HEK293 (cell line): ENCODE measurements at regions not wholly inside any gene's neighbourhood (a gene's known extent, or its start where the extent isn't known, plus 50 kb on each side); places are given as distances from the start of the nearest gene placed in this dataset.

Source experiments
- CTCF ChIA-PET: fragments of 350-600 bp; formaldehyde crosslinking; extraction: SDS; loops from one replicate; lab custom pipeline; 2021; ENCODE audit warnings: antibody characterized with exemption; lab: Yijun Ruan, JAX
- POLR2A ChIA-PET: fragments of 300-600 bp; formaldehyde crosslinking; extraction: SDS; loops from one replicate; lab custom pipeline; 2020; ENCODE audit warnings: antibody characterized with exemption, inconsistent platforms; lab: Yijun Ruan, JAX
- H3K27ac ChIP-seq: fragments of 200-500 bp; sonication (Bioruptor generic); 2 replicates; pipeline ENCODE4 v1.5.1; 2014; ENCODE audit warnings: low read depth, low read length, control low read depth, inconsistent platforms; ENCODE audit errors: extremely low read depth
- H3K36me3 ChIP-seq, 2 experiments: fragments of 200-500 bp in 1 of 2; sonication (Bioruptor generic) in 1 of 2; 1 replicate in 1 of 2; 2 replicates in 1 of 2; pipeline ENCODE4 v1.5.1; 2014 to 2017; ENCODE audit warnings: inconsistent platforms in 2 of 2, low read length in 2 of 2; ENCODE audit not compliant: control insufficient read depth in 2 of 2, insufficient read depth in 1 of 2
- H3K4me1 ChIP-seq: fragments of 200-500 bp; sonication (Bioruptor generic); 2 replicates; pipeline ENCODE4 v1.5.1; 2014; ENCODE audit warnings: mild to moderate bottlenecking, low read length, inconsistent platforms; ENCODE audit not compliant: control insufficient read depth, insufficient read depth
- H3K4me3 ChIP-seq: 2 replicates; pipeline ENCODE4 v1.5.1; 2011; ENCODE audit warnings: low read depth, mild to moderate bottlenecking, control low read depth, low read length, moderate library complexity
- H3K9me3 ChIP-seq: fragments of 200-500 bp; sonication (Bioruptor generic); 2 replicates; pipeline ENCODE4 v1.5.1; 2014; ENCODE audit warnings: low read depth, low read length, inconsistent platforms; ENCODE audit not compliant: control insufficient read depth, insufficient read depth
- ATF2 ChIP-seq: fragments of 450-650 bp; formaldehyde crosslinking; IDR thresholded peaks from 2 replicates; pipeline ENCODE4 v1.5.1; 2016; ENCODE audit warnings: missing biosample characterization, missing genetic modification characterization, low read depth
- HOXD13 ChIP-seq: sonication (generic); formaldehyde crosslinking; IDR thresholded peaks from 2 replicates; pipeline ENCODE4 v1.8.0; 2022; ENCODE audit warnings: missing genetic modification reagents, borderline replicate concordance
- KLF10 ChIP-seq: fragments of 450-650 bp; IDR thresholded peaks from 2 replicates; pipeline ENCODE4 v1.5.1; 2018; ENCODE audit warnings: missing biosample characterization, mild to moderate bottlenecking, missing genetic modification characterization
- KLF16 ChIP-seq: fragments of 450-650 bp; formaldehyde crosslinking; IDR thresholded peaks from 2 replicates; pipeline ENCODE4 v1.5.1; 2017; ENCODE audit warnings: missing biosample characterization, missing genetic modification characterization
- REPIN1 ChIP-seq: fragments of 450-650 bp; formaldehyde crosslinking; IDR thresholded peaks from 2 replicates; pipeline ENCODE4 v1.5.1; 2017; ENCODE audit warnings: missing biosample characterization, missing genetic modification characterization, low read depth
- SP3 ChIP-seq: fragments of 450-650 bp; formaldehyde crosslinking; IDR thresholded peaks from 2 replicates; pipeline ENCODE4 v1.5.1; 2016; ENCODE audit warnings: missing biosample characterization, missing genetic modification characterization
- TRIM28 ChIP-seq: IDR thresholded peaks from 2 replicates; pipeline ENCODE4 v1.6.1; 2011; ENCODE audit warnings: low read length, control low read depth, borderline replicate concordance
- YY1 ChIP-seq: fragments of 450-650 bp; formaldehyde crosslinking; IDR thresholded peaks from 2 replicates; pipeline ENCODE4 v1.5.1; 2018; ENCODE audit warnings: missing biosample characterization, missing genetic modification characterization
- ZBTB1 ChIP-seq: fragments of 450-650 bp; formaldehyde crosslinking; IDR thresholded peaks from 2 replicates; pipeline ENCODE4 v1.5.1; 2016; ENCODE audit warnings: missing biosample characterization, missing genetic modification characterization
- ZFP69B ChIP-seq: fragments of 450-650 bp; formaldehyde crosslinking; IDR thresholded peaks from 2 replicates; pipeline ENCODE4 v1.5.1; 2016; ENCODE audit warnings: missing biosample characterization, missing genetic modification characterization
- ZNF10 ChIP-seq: fragments of 450-650 bp; formaldehyde crosslinking; IDR thresholded peaks from 2 replicates; pipeline ENCODE4 v1.5.1; 2017; ENCODE audit warnings: missing biosample characterization, missing genetic modification characterization
- ZNF114 ChIP-seq: fragments of 450-650 bp; formaldehyde crosslinking; IDR thresholded peaks from 2 replicates; pipeline ENCODE4 v1.5.0; 2017; ENCODE audit warnings: missing biosample characterization, missing genetic modification characterization
- ZNF155 ChIP-seq: fragments of 450-650 bp; formaldehyde crosslinking; IDR thresholded peaks from 2 replicates; pipeline ENCODE4 v1.5.1; 2016; ENCODE audit warnings: missing biosample characterization, missing genetic modification characterization
- ZNF169 ChIP-seq: fragments of 450-650 bp; formaldehyde crosslinking; IDR thresholded peaks from 2 replicates; pipeline ENCODE4 v1.5.1; 2016; ENCODE audit warnings: missing biosample characterization, missing genetic modification characterization
- ZNF366 ChIP-seq: fragments of 450-650 bp; formaldehyde crosslinking; conservative IDR thresholded peaks from 2 replicates; pipeline ENCODE4 v1.5.1; 2016; ENCODE audit warnings: missing biosample characterization, missing genetic modification characterization
- TF ChIP-seq, protein P1 (sequence below): IDR thresholded peaks from 2 replicates; pipeline ENCODE4 v1.6.1; 2011; ENCODE audit warnings: mild to moderate bottlenecking, low read depth, low read length, borderline replicate concordance
- TF ChIP-seq, protein P2 (sequence below): fragments of 450-650 bp; formaldehyde crosslinking; IDR thresholded peaks from 2 replicates; pipeline ENCODE4 v1.5.1; 2016; ENCODE audit warnings: missing biosample characterization, missing genetic modification characterization
- TF ChIP-seq, protein P3 (sequence below): fragments of 450-650 bp; formaldehyde crosslinking; IDR thresholded peaks from 2 replicates; pipeline ENCODE4 v1.5.1; 2017; ENCODE audit warnings: missing biosample characterization, missing genetic modification characterization

DNA sequence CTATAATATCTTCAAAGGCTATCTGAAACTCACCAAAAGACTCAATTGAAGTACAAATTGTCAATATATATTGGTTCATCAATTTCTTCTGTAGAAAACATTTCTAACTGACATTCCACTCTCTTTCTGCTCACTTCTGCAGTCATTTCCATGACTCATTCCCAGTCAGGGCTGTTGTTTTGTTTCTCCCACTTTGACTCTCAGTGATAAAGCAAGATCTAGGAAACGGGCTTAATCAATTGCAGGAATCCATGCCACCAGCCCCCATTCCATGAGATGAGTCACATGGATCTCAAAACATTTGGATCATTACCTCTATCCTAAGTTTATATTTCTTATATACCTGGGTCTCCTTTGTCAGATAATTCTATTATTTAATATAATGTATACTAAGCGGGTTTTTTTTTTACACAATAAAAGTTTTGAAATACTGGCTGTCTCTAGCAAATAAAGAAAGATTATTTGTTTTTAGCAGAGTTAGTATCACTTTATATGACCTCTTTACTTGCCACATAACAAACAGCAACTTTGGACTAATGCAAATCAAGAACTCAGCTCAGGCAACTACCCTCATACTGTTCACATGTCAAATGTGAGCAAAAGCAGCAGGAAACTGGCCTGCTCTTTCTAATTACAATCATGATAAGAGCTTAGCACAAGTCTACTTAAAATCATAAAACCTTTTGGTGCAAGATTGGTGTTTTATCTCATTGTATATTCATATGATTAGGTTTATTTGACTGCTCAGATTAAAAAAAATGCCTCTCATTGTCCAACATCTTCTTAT lies 251.1 kb upstream of the PIK3C3 start:
- no peak overlapping the region for H3K27ac ChIP-seq
- no peaks in the 10 kb centered on the region for H3K9me3 ChIP-seq
- CTCF ChIA-PET, result no interaction called here
- no peak for TF ChIP-seq REPIN1 (tag by site-specific recombination)
- TF ChIP-seq ZNF10 (tag by site-specific recombination), result no peak
- TF ChIP-seq ZNF169 (tag by site-specific recombination), result no peak
- TF ChIP-seq ZNF155 (tag by site-specific recombination), result no peak
- TF ChIP-seq HOXD13 (CRISPR knock-in tag), result no peak
- no peak for TF ChIP-seq KLF16 (tag by site-specific recombination)
- no peak for TF ChIP-seq ATF2 (tag by site-specific recombination)
- TF ChIP-seq, protein P1, sequence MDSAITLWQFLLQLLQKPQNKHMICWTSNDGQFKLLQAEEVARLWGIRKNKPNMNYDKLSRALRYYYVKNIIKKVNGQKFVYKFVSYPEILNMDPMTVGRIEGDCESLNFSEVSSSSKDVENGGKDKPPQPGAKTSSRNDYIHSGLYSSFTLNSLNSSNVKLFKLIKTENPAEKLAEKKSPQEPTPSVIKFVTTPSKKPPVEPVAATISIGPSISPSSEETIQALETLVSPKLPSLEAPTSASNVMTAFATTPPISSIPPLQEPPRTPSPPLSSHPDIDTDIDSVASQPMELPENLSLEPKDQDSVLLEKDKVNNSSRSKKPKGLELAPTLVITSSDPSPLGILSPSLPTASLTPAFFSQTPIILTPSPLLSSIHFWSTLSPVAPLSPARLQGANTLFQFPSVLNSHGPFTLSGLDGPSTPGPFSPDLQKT, result no peak
- TF ChIP-seq, protein P2, sequence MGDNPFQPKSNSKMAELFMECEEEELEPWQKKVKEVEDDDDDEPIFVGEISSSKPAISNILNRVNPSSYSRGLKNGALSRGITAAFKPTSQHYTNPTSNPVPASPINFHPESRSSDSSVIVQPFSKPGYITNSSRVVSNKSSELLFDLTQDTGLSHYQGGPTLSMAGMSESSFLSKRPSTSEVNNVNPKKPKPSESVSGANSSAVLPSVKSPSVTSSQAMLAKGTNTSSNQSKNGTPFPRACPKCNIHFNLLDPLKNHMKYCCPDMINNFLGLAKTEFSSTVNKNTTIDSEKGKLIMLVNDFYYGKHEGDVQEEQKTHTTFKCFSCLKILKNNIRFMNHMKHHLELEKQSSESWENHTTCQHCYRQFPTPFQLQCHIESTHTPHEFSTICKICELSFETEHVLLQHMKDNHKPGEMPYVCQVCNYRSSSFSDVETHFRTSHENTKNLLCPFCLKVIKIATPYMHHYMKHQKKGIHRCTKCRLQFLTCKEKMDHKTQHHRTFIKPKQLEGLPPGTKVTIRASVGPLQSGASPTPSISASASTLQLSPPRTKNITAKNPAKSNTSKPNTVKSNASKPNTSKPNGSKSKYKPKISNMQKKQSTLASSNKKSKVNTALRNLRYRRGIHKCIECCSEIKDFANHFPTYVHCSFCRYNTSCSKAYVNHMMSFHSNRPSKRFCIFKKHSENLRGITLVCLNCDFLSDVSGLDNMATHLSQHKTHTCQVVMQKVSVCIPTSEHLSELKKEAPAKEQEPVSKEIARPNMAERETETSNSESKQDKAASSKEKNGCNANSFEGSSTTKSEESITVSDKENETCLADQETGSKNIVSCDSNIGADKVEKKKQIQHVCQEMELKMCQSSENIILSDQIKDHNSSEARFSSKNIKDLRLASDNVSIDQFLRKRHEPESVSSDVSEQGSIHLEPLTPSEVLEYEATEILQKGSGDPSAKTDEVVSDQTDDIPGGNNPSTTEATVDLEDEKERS, result no peak
- TF ChIP-seq ZFP69B (tag by site-specific recombination), result no peak
- no peak for TF ChIP-seq SP3 (tag by site-specific recombination)
- TF ChIP-seq YY1, result no peak
- no peak for TF ChIP-seq ZNF366 (tag by site-specific recombination)
- no peak for TF ChIP-seq ZNF114
- no peak for TF ChIP-seq ZBTB1
- no peaks in the 10 kb centered on the region for H3K4me1 ChIP-seq
- POLR2A ChIA-PET, result no interaction called here
- no peaks in the 10 kb centered on the region for H3K36me3 ChIP-seq
- H3K4me3 ChIP-seq, result no peak overlapping the region

DNA sequence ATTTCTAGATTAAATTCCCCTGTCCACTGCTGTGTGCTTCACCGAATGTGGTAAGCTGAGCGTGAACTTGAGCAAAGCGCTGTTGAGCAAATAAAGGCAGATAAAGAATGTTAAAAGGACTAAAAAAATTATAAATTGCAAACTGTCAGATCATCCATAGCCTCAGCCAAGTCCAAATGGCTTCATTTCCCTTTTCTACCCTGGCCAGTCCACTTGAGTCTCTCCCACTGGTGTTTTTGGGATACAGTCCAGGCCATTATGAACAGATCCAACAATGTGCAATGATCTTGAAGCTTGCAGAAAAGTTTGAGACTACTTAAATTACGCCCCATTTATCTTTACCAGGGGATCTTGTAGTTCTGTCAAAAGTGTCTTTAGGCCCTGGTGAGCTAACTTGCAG lies 254.6 kb upstream of the PIK3C3 start:
- POLR2A ChIA-PET, result no interaction called here
- H3K4me1 ChIP-seq, result no peaks in the 10 kb centered on the region
- CTCF ChIA-PET, result interaction anchor here (1.0 kb wide), 1 partner anchor 42 kb away, joined by 3 read pairs; no protein-coding TSS in a partner anchor
- no peak overlapping the region for H3K4me3 ChIP-seq
- TF ChIP-seq TRIM28 (no peak), KLF10 (tag by site-specific recombination) (no peak)
- TF ChIP-seq, protein P3, sequence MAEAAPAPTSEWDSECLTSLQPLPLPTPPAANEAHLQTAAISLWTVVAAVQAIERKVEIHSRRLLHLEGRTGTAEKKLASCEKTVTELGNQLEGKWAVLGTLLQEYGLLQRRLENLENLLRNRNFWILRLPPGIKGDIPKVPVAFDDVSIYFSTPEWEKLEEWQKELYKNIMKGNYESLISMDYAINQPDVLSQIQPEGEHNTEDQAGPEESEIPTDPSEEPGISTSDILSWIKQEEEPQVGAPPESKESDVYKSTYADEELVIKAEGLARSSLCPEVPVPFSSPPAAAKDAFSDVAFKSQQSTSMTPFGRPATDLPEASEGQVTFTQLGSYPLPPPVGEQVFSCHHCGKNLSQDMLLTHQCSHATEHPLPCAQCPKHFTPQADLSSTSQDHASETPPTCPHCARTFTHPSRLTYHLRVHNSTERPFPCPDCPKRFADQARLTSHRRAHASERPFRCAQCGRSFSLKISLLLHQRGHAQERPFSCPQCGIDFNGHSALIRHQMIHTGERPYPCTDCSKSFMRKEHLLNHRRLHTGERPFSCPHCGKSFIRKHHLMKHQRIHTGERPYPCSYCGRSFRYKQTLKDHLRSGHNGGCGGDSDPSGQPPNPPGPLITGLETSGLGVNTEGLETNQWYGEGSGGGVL (tag by site-specific recombination), result no peak
- TF ChIP-seq, all 188 proteins: peak for 0
- Histone ChIP-seq H3K27ac (no peak overlapping the region), H3K9me3 (no peaks in the 10 kb centered on the region), H3K36me3 (no peaks in the 10 kb centered on the region)
